Loucy (cell line): ENCODE measurements at regions not wholly inside any gene's neighbourhood (a gene's known extent, or its start where the extent isn't known, plus 50 kb on each side); places are given as distances from the start of the nearest gene placed in this dataset.

Experiments used
- H2AFZ ChIP-seq: fragments of 200-600 bp; sonication (generic); 2 replicates; pipeline ENCODE4 v1.6.0; 2016; ENCODE audit warnings: antibody characterized with exemption, mild to moderate bottlenecking, low read length, moderate library complexity
- H3F3A ChIP-seq: fragments of 200-600 bp; 2 replicates; pipeline ENCODE4 v1.6.0; 2016; ENCODE audit warnings: antibody characterized with exemption, low read depth, mild to moderate bottlenecking
- H3K27me3 ChIP-seq: fragments of 200-600 bp; sonication (generic); 2 replicates; pipeline ENCODE4 v1.6.1; 2014; ENCODE audit warnings: low read length, mild to moderate bottlenecking; ENCODE audit not compliant: insufficient read depth, poor library complexity, severe bottlenecking
- H3K36me3 ChIP-seq: fragments of 200-600 bp; sonication (generic); 2 replicates; pipeline ENCODE4 v1.6.1; 2016; ENCODE audit warnings: low read length; ENCODE audit not compliant: insufficient read depth
- H3K4me1 ChIP-seq: fragments of 200-600 bp; sonication (generic); 2 replicates; pipeline ENCODE4 v1.5.1; 2014; ENCODE audit warnings: low read length, mild to moderate bottlenecking; ENCODE audit not compliant: insufficient read depth, poor library complexity, severe bottlenecking
- H3K4me2 ChIP-seq: fragments of 200-600 bp; sonication (generic); 2 replicates; pipeline ENCODE4 v1.6.0; 2014; ENCODE audit warnings: antibody characterized with exemption, low read length, low read depth, mild to moderate bottlenecking; ENCODE audit not compliant: poor library complexity, severe bottlenecking
- H3K4me3 ChIP-seq: fragments of 200-600 bp; sonication (generic); 2 replicates; pipeline ENCODE4 v1.5.1; 2014; ENCODE audit warnings: low read length, mild to moderate bottlenecking, mixed read lengths; ENCODE audit not compliant: poor library complexity, severe bottlenecking
- H3K79me2 ChIP-seq: fragments of 200-600 bp; sonication (generic); 2 replicates; pipeline ENCODE4 v1.6.1; 2014; ENCODE audit warnings: low read length; ENCODE audit not compliant: insufficient read depth
- H3K9ac ChIP-seq: fragments of 200-600 bp; sonication (generic); 2 replicates; pipeline ENCODE4 v1.6.0; 2014; ENCODE audit warnings: mild to moderate bottlenecking, low read depth, low read length, moderate library complexity; ENCODE audit not compliant: poor library complexity, severe bottlenecking
- H3K9me2 ChIP-seq: fragments of 200-600 bp; sonication (generic); replicated peaks from 2 replicates; pipeline ENCODE4 v1.6.1; 2016; ENCODE audit warnings: low read depth, low read length, mixed read lengths
- H3K9me3 ChIP-seq: fragments of 200-600 bp; sonication (generic); 2 replicates; pipeline ENCODE4 v1.6.1; 2014; ENCODE audit warnings: mild to moderate bottlenecking, antibody characterized with exemption, low read length, low read depth; ENCODE audit not compliant: insufficient read depth
- H4K20me1 ChIP-seq: fragments of 200-600 bp; sonication (generic); 2 replicates; pipeline ENCODE4 v1.6.0; 2014; ENCODE audit warnings: antibody characterized with exemption, low read length, mild to moderate bottlenecking; ENCODE audit not compliant: insufficient read depth, poor library complexity, severe bottlenecking
- CTCF ChIP-seq: fragments of 200-600 bp; sonication (generic); conservative IDR thresholded peaks from 2 replicates; pipeline ENCODE4 v1.5.1; 2014; ENCODE audit warnings: mild to moderate bottlenecking, antibody characterized with exemption, low read length
- EZH2phosphoT487 ChIP-seq: fragments of 200-600 bp; IDR thresholded peaks from 2 replicates; pipeline ENCODE4 v1.6.1; 2018; ENCODE audit warnings: antibody characterized with exemption, mild to moderate bottlenecking, moderate library complexity, borderline replicate concordance

GRCh38 chr5:4625206-4625896 lies 514.8 kb upstream of the ADAMTS16 start:
- no peak overlapping the region for H3K4me3 ChIP-seq
- no peak overlapping the region for H2AFZ ChIP-seq
- no peaks in the 10 kb centered on the region for H3K27me3 ChIP-seq
- H3K9me2 ChIP-seq: no peaks in the 10 kb centered on the region
- no peak overlapping the region for H3K9ac ChIP-seq
- no peaks in the 10 kb centered on the region for H4K20me1 ChIP-seq
- no peak overlapping the region for H3K4me2 ChIP-seq
- no peaks in the 10 kb centered on the region for H3F3A ChIP-seq
- H3K9me3 ChIP-seq: no peaks in the 10 kb centered on the region
- no peaks in the 10 kb centered on the region for H3K4me1 ChIP-seq
- no peaks in the 10 kb centered on the region for H3K36me3 ChIP-seq
- no peaks in the 10 kb centered on the region for H3K79me2 ChIP-seq
- TF ChIP-seq EZH2phosphoT487 (no peak), CTCF (0 out of 2 replicates have a peak, but pooled peaks have one; percentile 14)

- Histone ChIP-seq H3K4me2 (no peak overlapping the region), H3K4me1 (no peaks in the 10 kb centered on the region), H3F3A (no peaks in the 10 kb centered on the region), H3K27me3 (no peaks in the 10 kb centered on the region), H4K20me1 (no peaks in the 10 kb centered on the region), H2AFZ (no peak overlapping the region), H3K9ac (no peak overlapping the region), H3K4me3 (no peak overlapping the region), H3K36me3 (no peaks in the 10 kb centered on the region), H3K79me2 (no peaks in the 10 kb centered on the region), H3K9me3 (no peaks in the 10 kb centered on the region), H3K9me2 (no peaks in the 10 kb centered on the region)
- TF ChIP-seq CTCF: no peak
- TF ChIP-seq EZH2phosphoT487: no peak
Measured at GRCh38 chr5:4627131-4627530, 513.0 kb upstream of the ADAMTS16 start.

DNA sequence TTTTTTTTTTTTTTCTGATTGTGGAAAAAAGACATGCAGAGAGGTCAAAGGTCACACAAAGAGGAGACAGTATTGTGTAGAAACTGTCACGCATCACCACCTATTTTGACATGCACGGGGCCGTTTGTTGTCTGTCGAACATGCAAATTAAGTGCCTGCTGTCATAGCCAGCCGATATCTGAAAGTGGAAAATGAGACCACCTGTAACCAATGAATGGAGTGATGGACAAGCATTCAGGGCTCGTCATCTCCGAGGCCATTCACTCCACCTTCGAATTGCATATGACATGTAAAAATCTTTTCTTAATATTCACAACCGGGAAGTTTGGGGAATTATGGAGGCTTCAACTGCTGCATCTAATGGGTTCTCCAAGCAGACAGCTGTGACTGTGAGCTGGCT lies 512.2 kb upstream of the ADAMTS16 start:
- Histone ChIP-seq H3K4me3 (no peak overlapping the region), H3F3A (no peaks in the 10 kb centered on the region), H3K79me2 (no peaks in the 10 kb centered on the region), H3K4me2 (no peak overlapping the region), H3K9me3 (no peaks in the 10 kb centered on the region), H2AFZ (no peak overlapping the region), H3K9me2 (no peaks in the 10 kb centered on the region), H4K20me1 (no peaks in the 10 kb centered on the region), H3K27me3 (no peaks in the 10 kb centered on the region), H3K9ac (no peak overlapping the region), H3K4me1 (no peaks in the 10 kb centered on the region), H3K36me3 (no peaks in the 10 kb centered on the region)
- no peak for TF ChIP-seq CTCF
- no peak for TF ChIP-seq EZH2phosphoT487
